Psoas muscle (tissue), 7 donors: ENCODE measurements at regions not wholly inside any gene's neighbourhood (a gene's known extent, or its start where the extent isn't known, plus 50 kb on each side); places are given as distances from the start of the nearest gene placed in this dataset.

Experiments used
- ATAC-seq, 4 donors: fragments of 200-7000 bp; cut with Tn5 transposase; one replicate each; pipeline ENCODE4 v1.9.1; 2020; ENCODE audit warnings: moderate library complexity in 3 of 4, mild to moderate bottlenecking in 2 of 4
- DNase-seq, 2 donors: peaks; one replicate each; pipeline ENCODE4 v3.0.0-alpha.2; 2020
- H3K27ac ChIP-seq: fragments of 200-600 bp; one replicate; pipeline ENCODE4 v1.8.0; 2022
- H3K27me3 ChIP-seq, 3 donors: fragments of 200-600 bp in 1 of 3; one replicate each; pipeline versions ENCODE4 v1.6.1 to v1.8.0; 2013 to 2022; ENCODE audit warnings: low read length in 2 of 3, mild to moderate bottlenecking in 2 of 3, moderate library complexity in 1 of 3; ENCODE audit not compliant: insufficient read depth in 3 of 3
- H3K36me3 ChIP-seq, 2 donors: fragments of 200-600 bp in 1 of 2; one replicate each; pipeline versions ENCODE4 v1.6.1 to v1.8.0; 2013 to 2022; ENCODE audit warnings: low read depth in 1 of 2, mild to moderate bottlenecking in 1 of 2, moderate library complexity in 1 of 2; ENCODE audit not compliant: insufficient read depth in 1 of 2
- H3K4me1 ChIP-seq: fragments of 200-600 bp; one replicate; pipeline ENCODE4 v1.8.0; 2022
- H3K4me3 ChIP-seq: fragments of 200-600 bp; one replicate; pipeline ENCODE4 v1.8.0; 2022; ENCODE audit warnings: mild to moderate bottlenecking
- H3K9me3 ChIP-seq: fragments of 200-600 bp; one replicate; pipeline ENCODE4 v1.8.0; 2022
- WGBS, 3 donors: extraction: QIAGEN DNeasy Blood & Tissue Kit; methylation state at CpG; one replicate each; pipeline versions ENCODE4 v1.1.6 to v1.1.7; 2013; 5-methylcytosine and 5-hydroxymethylcytosine counted together
- intact Hi-C, 2 donors: fragments of 100-400 bp; cut with DNase I; formaldehyde crosslinking; loops; one replicate each; pipeline versions ENCODE4 v1.11.0 to v1.14.2; 2022
- TF ChIP-seq, protein P1 (sequence below): fragments of 200-600 bp; IDR thresholded peaks from one replicate; pipeline ENCODE4 v1.8.0; 2022; ENCODE audit warnings: antibody characterized with exemption
- donor health status: healthy with polysubstance abuse.
- donor health status: DM: no; HTN: no; CAD: no; lungs with moderate emphysema.
- donor health status: Bipolar disorder and iron deficiency.
- donor health status: healthy.
- donor health status: DM: yes; HTN: yes; CAD: no.
- donor health status: DM: no; HTN: no; CAD: no.
- donor health status: DM: yes; HTN: yes; CAD: no.

DNA sequence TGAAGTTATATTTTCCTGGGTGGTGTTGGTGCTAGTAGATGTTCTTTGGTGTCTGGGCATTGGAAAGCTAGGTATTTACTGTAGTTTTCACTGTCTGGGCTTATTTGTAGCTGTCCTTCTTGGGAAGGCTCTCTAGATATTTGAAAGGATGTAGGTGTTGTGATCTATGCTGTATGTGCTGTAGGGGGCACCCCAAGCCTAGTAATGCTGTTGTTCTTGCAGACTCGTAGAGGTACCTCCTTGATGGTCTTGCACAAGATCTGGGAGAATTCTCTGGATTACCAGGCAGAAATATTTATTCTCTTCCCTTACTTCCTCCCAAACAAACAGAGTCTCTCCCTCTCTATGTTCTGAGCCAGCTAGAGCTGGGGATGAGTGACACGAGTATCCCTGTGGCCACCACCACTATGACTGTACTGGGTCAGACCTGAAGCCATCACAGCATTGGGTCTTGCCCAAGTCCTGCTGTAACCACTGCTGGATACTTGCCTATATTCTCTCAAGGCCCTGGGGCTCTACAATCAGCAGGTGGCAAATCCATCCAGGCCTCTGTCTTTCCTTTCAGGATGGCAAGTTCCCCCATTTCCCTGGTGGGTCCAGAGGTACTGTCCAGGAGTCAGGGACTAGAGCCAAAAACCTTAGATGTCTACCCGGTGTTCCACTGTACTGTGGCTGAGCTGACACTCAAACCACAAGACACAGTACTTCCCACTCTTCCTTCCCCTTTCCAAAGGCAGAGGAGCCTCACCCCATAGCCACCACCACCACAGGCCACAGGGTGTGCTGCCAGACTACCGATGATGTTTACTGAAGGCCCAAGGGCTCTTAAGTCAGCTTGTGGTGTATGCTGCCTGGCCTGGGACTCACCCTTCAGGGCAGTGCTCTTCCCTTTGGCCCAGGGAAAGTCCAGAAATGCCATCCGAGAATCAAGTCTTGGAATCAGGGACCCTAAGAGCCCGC is 195.2 kb upstream of the DPPA4 start:
- TF ChIP-seq, protein P1, sequence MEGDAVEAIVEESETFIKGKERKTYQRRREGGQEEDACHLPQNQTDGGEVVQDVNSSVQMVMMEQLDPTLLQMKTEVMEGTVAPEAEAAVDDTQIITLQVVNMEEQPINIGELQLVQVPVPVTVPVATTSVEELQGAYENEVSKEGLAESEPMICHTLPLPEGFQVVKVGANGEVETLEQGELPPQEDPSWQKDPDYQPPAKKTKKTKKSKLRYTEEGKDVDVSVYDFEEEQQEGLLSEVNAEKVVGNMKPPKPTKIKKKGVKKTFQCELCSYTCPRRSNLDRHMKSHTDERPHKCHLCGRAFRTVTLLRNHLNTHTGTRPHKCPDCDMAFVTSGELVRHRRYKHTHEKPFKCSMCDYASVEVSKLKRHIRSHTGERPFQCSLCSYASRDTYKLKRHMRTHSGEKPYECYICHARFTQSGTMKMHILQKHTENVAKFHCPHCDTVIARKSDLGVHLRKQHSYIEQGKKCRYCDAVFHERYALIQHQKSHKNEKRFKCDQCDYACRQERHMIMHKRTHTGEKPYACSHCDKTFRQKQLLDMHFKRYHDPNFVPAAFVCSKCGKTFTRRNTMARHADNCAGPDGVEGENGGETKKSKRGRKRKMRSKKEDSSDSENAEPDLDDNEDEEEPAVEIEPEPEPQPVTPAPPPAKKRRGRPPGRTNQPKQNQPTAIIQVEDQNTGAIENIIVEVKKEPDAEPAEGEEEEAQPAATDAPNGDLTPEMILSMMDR = no peak
- intact Hi-C loops = no loop called here
- DNase-seq (no peak), ATAC-seq (no peak)
- Histone ChIP-seq H3K27me3 (no peaks in the 10 kb centered on the region), H3K4me3 (no peak overlapping the region), H3K4me1 (no peaks in the 10 kb centered on the region), H3K9me3 (no peaks in the 10 kb centered on the region), H3K27ac (no peak overlapping the region), H3K36me3 (no peaks in the 10 kb centered on the region)
- WGBS, 3 donors = 69 to 73% (median 72%) methylated on average over 6 of the region's 6 CpGs

DNA sequence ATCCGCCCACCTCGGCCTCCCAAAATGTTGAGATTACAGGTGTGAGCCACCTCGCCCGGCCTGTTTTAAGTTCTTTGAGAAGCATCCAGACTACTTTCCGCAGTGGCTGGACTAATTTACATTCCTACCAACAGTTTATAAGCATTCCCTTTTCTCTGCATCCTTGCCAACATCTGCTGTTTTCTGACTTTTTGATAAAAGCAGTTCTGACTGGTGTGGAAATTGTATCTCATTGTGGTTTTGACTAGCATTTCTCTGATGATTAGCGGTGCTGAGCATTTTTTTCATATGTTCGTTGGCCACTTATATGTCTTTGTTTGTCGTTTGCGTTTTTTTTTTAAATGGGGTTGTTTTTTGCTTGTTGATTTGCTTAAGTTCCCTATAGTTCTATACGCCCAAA is 208.4 kb upstream of the DPPA4 start:
- peaks cover 8% of the 10 kb centered on the region for H3K9me3 ChIP-seq
- no peak overlapping the region for H3K4me3 ChIP-seq
- no peak overlapping the region for H3K27ac ChIP-seq
- TF ChIP-seq, protein P1 = no peak
- intact Hi-C loops = no loop called here
- no peaks in the 10 kb centered on the region for H3K4me1 ChIP-seq
- H3K36me3 ChIP-seq = no peaks in the 10 kb centered on the region
- DNase-seq (no peak), ATAC-seq (no peak)
- WGBS, 3 donors = 81 to 89% (median 88%) methylated on average over 10 of the region's 10 CpGs
- no peaks in the 10 kb centered on the region for H3K27me3 ChIP-seq

DNA sequence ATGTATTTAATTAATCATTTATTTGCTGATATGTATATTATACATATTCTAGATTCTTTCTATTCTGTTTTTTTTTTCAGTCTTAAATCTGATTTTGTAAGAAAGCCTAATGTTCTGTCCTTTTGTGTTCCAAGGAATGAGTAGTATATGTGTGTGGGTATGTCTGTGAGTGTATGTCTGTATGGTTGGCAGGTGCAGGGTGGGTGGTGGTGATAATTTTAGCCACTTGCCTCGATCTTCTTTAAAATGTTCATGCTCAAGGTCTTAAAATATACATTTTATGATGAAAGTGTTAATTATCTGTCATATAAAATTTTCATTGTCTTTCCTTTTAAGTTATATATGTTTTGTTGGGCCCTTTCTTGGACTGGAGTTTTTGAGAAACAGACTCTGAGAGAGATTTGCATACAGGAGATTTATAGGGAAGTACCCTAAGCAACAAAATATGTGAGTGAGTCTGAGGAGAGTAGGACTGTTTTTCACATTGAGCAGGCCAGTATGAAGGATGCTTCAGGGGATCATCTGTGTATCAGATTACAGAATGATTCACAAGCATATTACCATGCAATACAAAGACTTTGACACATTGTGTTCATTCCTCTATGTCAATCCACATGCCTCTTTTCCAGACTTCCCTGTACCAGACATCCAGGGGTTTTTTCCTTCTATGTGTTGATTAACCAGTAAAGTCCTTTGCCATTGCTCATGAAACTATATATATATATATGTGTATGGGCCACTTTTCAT is 211.0 kb upstream of the DPPA4 start:
- TF ChIP-seq, protein P1 = no peak
- 44 to 49% (median 46%) methylated on average over 1 of the region's 1 CpG for WGBS, 3 donors
- peaks cover 7% of the 10 kb centered on the region for H3K9me3 ChIP-seq
- H3K4me1 ChIP-seq = no peaks in the 10 kb centered on the region
- no peak overlapping the region for H3K4me3 ChIP-seq
- no peak for DNase-seq
- no peak for ATAC-seq
- no peak overlapping the region for H3K27ac ChIP-seq
- no peaks in the 10 kb centered on the region for H3K36me3 ChIP-seq
- intact Hi-C loops = no loop called here
- H3K27me3 ChIP-seq = no peaks in the 10 kb centered on the region

DNA sequence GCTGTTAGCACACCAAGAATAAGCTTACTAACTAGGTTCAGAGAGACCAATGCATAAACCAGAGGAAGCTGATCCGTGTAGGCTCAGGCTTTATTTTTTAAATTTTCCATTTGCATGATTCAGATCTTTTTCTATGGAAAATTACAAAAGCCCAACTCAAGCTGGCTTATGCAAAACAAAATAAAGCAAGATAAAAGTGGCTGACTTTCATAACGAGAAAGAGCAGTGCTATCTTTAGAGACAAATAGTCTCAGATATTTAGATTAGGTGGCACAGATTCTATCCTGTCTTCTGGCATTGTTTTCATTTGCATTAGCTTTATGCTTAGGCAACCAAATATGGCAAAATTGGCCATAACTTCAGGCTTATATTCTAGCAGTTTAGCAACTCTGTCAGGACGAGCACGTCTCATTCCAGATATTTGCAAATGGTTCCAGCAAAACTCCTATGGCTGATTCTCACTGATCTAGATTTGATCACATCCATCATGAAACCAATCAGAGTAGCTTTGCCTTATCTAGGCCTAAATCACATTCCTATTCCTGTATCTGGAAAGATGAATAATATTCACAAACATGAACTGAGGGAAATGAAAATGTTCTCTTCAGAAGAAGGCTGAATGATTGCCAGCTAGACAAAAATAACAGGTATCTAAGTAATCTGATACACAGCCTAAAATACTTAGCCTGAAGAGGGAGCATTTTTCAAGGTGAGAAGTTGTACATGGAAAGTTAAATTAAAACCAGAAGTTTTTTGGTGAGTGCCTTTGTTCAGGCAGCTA is 216.4 kb upstream of the DPPA4 start:
- intact Hi-C loops = no loop called here
- H3K4me3 ChIP-seq = no peak overlapping the region
- TF ChIP-seq, protein P1 = no peak
- DNase-seq (no peak), ATAC-seq (no peak)
- H3K4me1 ChIP-seq = no peaks in the 10 kb centered on the region
- 41 to 57% (median 53%) methylated on average over 4 of the region's 4 CpGs for WGBS, 3 donors
- H3K27me3 ChIP-seq = no peaks in the 10 kb centered on the region
- H3K36me3 ChIP-seq = no peaks in the 10 kb centered on the region
- no peak overlapping the region for H3K27ac ChIP-seq
- H3K9me3 ChIP-seq = peaks cover 6% of the 10 kb centered on the region
